Ascending aorta (tissue), 2 donors: ENCODE measurements at regions not wholly inside any gene's neighbourhood (a gene's known extent, or its start where the extent isn't known, plus 50 kb on each side); places are given as distances from the start of the nearest gene placed in this dataset.

Experiments used
- DNase-seq, 2 donors: peaks; one replicate each; pipeline ENCODE4 v3.0.0-alpha.2; 2019; ENCODE audit warnings: low spot score in 2 of 2
- H3K27ac ChIP-seq, 2 donors: fragments of 200-600 bp; sonication (generic); one replicate each; pipeline ENCODE4 v1.5.1; 2016 to 2017; ENCODE audit warnings: mild to moderate bottlenecking in 1 of 2
- H3K27me3 ChIP-seq: fragments of 200-600 bp; sonication (generic); one replicate; pipeline ENCODE4 v1.5.1; 2017
- H3K36me3 ChIP-seq, 2 donors: fragments of 200-600 bp; sonication (generic); one replicate each; pipeline ENCODE4 v1.5.1; 2016
- H3K4me1 ChIP-seq, 2 donors: fragments of 200-600 bp; sonication (generic); one replicate each; pipeline ENCODE4 v1.5.1; 2016 to 2017; ENCODE audit warnings: mild to moderate bottlenecking in 1 of 2
- H3K4me3 ChIP-seq, 2 donors: fragments of 200-600 bp; sonication (generic); one replicate each; pipeline ENCODE4 v1.5.1; 2016 to 2017; ENCODE audit warnings: mild to moderate bottlenecking in 1 of 2
- H3K9me3 ChIP-seq, 2 donors: fragments of 200-600 bp; sonication (generic); one replicate each; pipeline ENCODE4 v1.5.1; 2016
- intact Hi-C: fragments of 100-400 bp; cut with DNase I; formaldehyde crosslinking; loops from one replicate; pipeline ENCODE4 v1.15.1; 2023
- TF ChIP-seq, protein P1 (sequence below), 3 experiments: fragments of 200-600 bp in 2 of 3; fragments of 450-650 bp in 1 of 3; sonication (generic) in 2 of 3; IDR thresholded peaks; one replicate each; pipeline ENCODE4 v1.5.1; 2016 to 2019; ENCODE audit warnings: antibody characterized with exemption in 3 of 3, mild to moderate bottlenecking in 1 of 3, moderate library complexity in 1 of 3

DNA sequence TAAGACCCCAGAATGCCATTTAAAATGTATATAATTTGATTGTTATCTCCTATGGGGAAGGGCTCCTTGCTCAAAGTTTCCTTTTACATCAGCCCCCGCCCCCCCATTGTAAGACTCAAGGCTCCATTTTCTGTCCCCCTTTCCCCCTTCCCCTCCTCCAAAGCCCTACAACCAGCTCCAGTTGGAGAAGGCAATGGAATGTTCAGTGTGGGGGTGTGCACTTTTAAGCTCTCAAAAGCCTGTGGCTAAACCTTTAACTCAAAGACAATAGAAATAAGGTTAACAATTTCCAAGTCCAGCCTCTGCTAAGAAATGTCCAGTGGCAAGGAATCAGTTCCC, 114.7 kb downstream of the NOG start:
- no peak overlapping the region for H3K27ac ChIP-seq
- intact Hi-C loops, result no loop called here
- H3K27me3 ChIP-seq, result no peaks in the 10 kb centered on the region
- no peaks in the 10 kb centered on the region for H3K36me3 ChIP-seq
- TF ChIP-seq, protein P1, sequence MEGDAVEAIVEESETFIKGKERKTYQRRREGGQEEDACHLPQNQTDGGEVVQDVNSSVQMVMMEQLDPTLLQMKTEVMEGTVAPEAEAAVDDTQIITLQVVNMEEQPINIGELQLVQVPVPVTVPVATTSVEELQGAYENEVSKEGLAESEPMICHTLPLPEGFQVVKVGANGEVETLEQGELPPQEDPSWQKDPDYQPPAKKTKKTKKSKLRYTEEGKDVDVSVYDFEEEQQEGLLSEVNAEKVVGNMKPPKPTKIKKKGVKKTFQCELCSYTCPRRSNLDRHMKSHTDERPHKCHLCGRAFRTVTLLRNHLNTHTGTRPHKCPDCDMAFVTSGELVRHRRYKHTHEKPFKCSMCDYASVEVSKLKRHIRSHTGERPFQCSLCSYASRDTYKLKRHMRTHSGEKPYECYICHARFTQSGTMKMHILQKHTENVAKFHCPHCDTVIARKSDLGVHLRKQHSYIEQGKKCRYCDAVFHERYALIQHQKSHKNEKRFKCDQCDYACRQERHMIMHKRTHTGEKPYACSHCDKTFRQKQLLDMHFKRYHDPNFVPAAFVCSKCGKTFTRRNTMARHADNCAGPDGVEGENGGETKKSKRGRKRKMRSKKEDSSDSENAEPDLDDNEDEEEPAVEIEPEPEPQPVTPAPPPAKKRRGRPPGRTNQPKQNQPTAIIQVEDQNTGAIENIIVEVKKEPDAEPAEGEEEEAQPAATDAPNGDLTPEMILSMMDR (IDR thresholded peaks at IDR 0.05), result no peak
- H3K4me3 ChIP-seq, result no peak overlapping the region
- no peaks in the 10 kb centered on the region for H3K9me3 ChIP-seq
- H3K4me1 ChIP-seq, result no peaks in the 10 kb centered on the region
- DNase-seq, result no peak

DNA sequence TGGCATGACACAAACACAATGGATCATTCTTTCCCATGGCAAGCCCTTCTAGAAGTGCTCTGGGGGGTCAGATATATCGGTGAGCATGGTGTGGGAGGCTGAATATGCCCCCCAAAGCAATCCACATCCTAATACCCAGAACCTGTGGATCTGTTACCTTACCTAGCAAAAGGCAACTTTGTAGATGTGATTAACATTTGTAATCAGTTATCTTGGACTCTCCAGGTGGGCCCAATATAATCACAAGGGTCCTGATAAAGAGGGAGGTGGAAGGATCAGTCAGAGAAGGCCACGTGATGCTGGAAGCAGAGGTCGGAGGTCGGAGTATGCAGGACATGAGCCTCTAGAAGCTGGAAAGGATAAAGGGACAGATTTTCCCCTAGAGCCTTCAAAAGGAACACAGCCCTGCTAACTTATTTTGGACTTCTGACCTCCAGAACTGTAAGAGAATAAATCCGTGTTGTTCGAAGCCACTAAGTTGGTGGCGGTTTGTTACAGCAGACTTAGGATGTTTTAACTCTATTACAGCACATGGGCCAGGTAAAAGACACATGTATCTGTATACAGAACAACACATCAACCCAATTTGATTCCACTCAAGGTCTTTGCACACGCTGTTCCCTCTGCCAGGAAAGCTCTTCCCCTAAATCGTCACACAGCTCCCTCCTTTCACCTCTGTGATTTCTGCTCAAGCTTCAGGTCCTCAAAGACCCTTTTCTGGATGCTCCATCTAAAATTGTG, 115.3 kb downstream of the NOG start:
- H3K27me3 ChIP-seq, result no peaks in the 10 kb centered on the region
- no peaks in the 10 kb centered on the region for H3K36me3 ChIP-seq
- TF ChIP-seq, protein P1 (IDR thresholded peaks at IDR 0.05), result no peak
- intact Hi-C loops, result no loop called here
- H3K9me3 ChIP-seq, result no peaks in the 10 kb centered on the region
- DNase-seq, result no peak
- H3K27ac ChIP-seq, result no peak overlapping the region
- H3K4me1 ChIP-seq, result no peaks in the 10 kb centered on the region
- no peak overlapping the region for H3K4me3 ChIP-seq

DNA sequence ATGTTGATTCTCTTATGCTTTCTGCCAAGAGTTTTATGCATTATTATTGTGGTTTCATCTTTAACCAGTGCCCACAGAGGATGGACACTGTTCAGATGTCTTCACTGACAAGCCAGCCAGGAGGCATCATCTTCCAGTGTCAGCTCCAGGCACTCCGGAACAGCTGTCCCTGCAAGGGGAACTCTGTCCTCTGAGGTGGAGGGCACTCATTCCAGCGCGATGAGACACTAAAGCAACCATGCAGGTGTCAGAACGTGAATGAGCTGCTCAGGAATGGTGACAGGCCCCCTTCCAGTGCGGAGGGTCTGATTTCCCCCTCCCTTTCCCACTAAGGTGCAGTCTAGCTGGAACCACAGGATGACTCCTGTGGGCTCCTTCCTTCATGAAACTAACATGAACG, 117.5 kb downstream of the NOG start:
- intact Hi-C loops, result no loop called here
- no peaks in the 10 kb centered on the region for H3K4me1 ChIP-seq
- H3K9me3 ChIP-seq, result no peaks in the 10 kb centered on the region
- no peaks in the 10 kb centered on the region for H3K27me3 ChIP-seq
- H3K36me3 ChIP-seq, result no peaks in the 10 kb centered on the region
- H3K4me3 ChIP-seq, result no peak overlapping the region
- TF ChIP-seq, protein P1 (IDR thresholded peaks at IDR 0.05), result no peak
- no peak for DNase-seq
- no peak overlapping the region for H3K27ac ChIP-seq

DNA sequence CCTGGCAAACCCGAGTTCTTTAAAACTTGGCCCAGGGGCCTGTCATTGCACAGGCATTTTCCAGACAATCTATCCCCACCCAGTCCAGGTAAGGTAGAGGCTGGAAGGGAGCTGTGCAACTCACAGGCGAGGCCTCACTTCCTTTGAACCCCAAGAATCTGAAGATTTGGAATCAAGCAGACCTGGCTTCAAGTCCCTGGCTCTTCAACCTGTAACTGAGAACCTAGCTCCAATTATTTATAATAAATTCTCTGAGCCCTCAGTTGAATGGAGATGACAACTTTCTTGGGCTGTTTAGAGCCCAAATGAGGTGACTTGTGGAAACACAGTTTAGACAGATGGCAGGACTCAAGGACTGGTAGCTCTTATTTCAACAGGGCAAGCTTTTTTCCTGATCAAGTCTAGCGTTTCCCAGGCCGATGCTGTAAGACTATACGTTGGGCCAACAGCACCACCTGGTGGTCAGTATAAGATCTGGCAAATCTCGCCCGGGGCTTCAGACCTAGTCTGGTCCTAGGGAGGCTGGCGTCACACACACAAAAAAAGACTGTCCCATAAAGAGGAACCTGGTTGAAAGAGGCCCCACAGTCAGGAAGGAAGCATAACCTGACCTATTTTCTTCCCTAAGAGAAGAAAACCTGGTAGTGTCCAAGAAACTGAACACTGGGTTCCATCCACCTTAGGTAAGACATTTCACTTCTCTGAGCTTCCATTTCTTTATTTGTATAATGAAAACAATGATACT, 117.9 kb downstream of the C17orf67 start:
- Histone ChIP-seq H3K27me3 (no peaks in the 10 kb centered on the region), H3K4me1 (no peaks in the 10 kb centered on the region), H3K9me3 (no peaks in the 10 kb centered on the region), H3K4me3 (no peak overlapping the region), H3K27ac (no peak overlapping the region), H3K36me3 (no peaks in the 10 kb centered on the region)
- peak; percentile 50 to 89 for DNase-seq
- intact Hi-C loops, result loop anchor here (1.0 kb wide), 2 partner anchors 65 to 123 kb away; no protein-coding TSS in a partner anchor
- TF ChIP-seq, protein P1 (IDR thresholded peaks at IDR 0.05), result peak; percentile 50 to 77 (median 74)

DNA sequence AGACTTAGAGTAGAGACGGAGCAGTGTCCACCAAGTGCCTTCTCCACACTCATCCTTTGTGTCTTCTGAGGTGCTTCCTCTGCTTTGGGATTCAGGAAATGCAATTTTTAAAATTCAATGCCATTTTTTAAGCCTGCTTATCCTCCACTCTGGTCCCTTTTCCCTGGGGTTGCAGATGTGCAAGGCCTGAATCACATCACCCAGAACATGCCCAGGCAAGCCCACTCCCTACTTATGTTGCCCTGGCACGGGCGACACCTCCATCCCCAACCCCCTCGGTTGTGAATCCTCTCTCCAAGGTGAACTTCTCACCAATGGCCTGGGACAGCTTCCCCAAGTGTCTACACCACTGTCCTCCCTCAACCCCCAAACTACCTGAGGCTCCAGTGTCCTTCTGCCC, 116.2 kb downstream of the C17orf67 start:
- no peaks in the 10 kb centered on the region for H3K4me1 ChIP-seq
- intact Hi-C loops, result no loop called here
- no peaks in the 10 kb centered on the region for H3K36me3 ChIP-seq
- H3K4me3 ChIP-seq, result no peak overlapping the region
- no peak for DNase-seq
- H3K27me3 ChIP-seq, result no peaks in the 10 kb centered on the region
- no peaks in the 10 kb centered on the region for H3K9me3 ChIP-seq
- TF ChIP-seq, protein P1 (IDR thresholded peaks at IDR 0.05), result no peak
- H3K27ac ChIP-seq, result no peak overlapping the region
